ENCODE measurements at regions not wholly inside any gene's neighbourhood (a gene's known extent, or its start where the extent isn't known, plus 50 kb on each side); places are given as distances from the start of the nearest gene placed in this dataset.
A peak's percentile ranks its signal among the peaks of the same experiment; 100 is the strongest.

GRCh38 chr3:71961891-71962290 lies 176.9 kb upstream of the PROK2 start:
- H3K36me3 ChIP-seq = no peaks in the 10 kb centered on the region
- intact Hi-C loops (cut with DNase I) = no loop called here
- no peaks in the 10 kb centered on the region for H3K9me3 ChIP-seq
- H3K27ac ChIP-seq = no peak overlapping the region
- ATAC-seq (no peak), DNase-seq (no peak)
- no peaks in the 10 kb centered on the region for H3K4me1 ChIP-seq
- TF ChIP-seq CTCF (IDR thresholded peaks at IDR 0.05) = no peak
- H3K4me3 ChIP-seq = no peak overlapping the region
- H3K27me3 ChIP-seq (ENCODE audit: low read depth) = no peaks in the 10 kb centered on the region

- no peak overlapping the region for H3K4me3 ChIP-seq
- no peaks in the 10 kb centered on the region for H3K4me1 ChIP-seq
- DNase-seq (no peak), ATAC-seq (no peak)
- no peaks in the 10 kb centered on the region for H3K27me3 ChIP-seq (ENCODE audit: low read depth)
- intact Hi-C loops (cut with DNase I) = no loop called here
- no peaks in the 10 kb centered on the region for H3K9me3 ChIP-seq
- TF ChIP-seq CTCF (IDR thresholded peaks at IDR 0.05) = no peak
- H3K27ac ChIP-seq = no peak overlapping the region
- no peaks in the 10 kb centered on the region for H3K36me3 ChIP-seq
Measured at GRCh38 chr3:71961378-71961777, 176.4 kb upstream of the PROK2 start.

GRCh38 chr3:71958533-71958932 lies 173.6 kb upstream of the PROK2 start:
- no peak for TF ChIP-seq CTCF (IDR thresholded peaks at IDR 0.05)
- no peaks in the 10 kb centered on the region for H3K36me3 ChIP-seq
- H3K4me3 ChIP-seq = no peak overlapping the region
- no peak overlapping the region for H3K27ac ChIP-seq
- no peaks in the 10 kb centered on the region for H3K27me3 ChIP-seq (ENCODE audit: low read depth)
- ATAC-seq (no peak), DNase-seq (no peak)
- no peaks in the 10 kb centered on the region for H3K9me3 ChIP-seq
- H3K4me1 ChIP-seq = peaks cover 10% of the 10 kb centered on the region
- intact Hi-C loops (cut with DNase I) = no loop called here

GRCh38 chr3:71956716-71957115 lies 171.8 kb upstream of the PROK2 start:
- no peaks in the 10 kb centered on the region for H3K9me3 ChIP-seq
- intact Hi-C loops (cut with DNase I) = no loop called here
- peaks cover 10% of the 10 kb centered on the region for H3K4me1 ChIP-seq
- ATAC-seq (no peak), DNase-seq (no peak)
- H3K36me3 ChIP-seq = no peaks in the 10 kb centered on the region
- H3K27me3 ChIP-seq (ENCODE audit: low read depth) = no peaks in the 10 kb centered on the region
- no peak for TF ChIP-seq CTCF (IDR thresholded peaks at IDR 0.05)
- H3K4me3 ChIP-seq = no peak overlapping the region
- no peak overlapping the region for H3K27ac ChIP-seq

DNA sequence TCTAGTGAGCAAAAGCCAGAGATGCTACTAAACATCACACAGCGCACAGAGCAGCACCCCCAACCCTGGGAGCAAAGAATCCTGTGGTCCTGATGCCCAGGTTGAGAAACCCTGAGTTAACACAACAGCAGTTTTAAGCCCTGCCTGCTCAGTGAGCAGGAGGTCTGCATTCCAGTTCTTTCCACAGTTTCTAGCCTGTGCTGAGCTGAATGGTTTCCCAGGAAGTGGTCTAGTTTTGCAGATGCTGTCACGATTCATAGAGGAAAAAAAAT lies 171.1 kb upstream of the PROK2 start:
- no peak overlapping the region for H3K4me3 ChIP-seq
- no peak for DNase-seq
- H3K4me1 ChIP-seq = peaks cover 10% of the 10 kb centered on the region
- no peaks in the 10 kb centered on the region for H3K27me3 ChIP-seq (ENCODE audit: low read depth)
- no peak overlapping the region for H3K27ac ChIP-seq
- intact Hi-C loops (cut with DNase I) = no loop called here
- no peak for TF ChIP-seq CTCF (IDR thresholded peaks at IDR 0.05)
- H3K36me3 ChIP-seq = no peaks in the 10 kb centered on the region
- ATAC-seq = peak in 1 of 2 donors; percentile 12
- no peaks in the 10 kb centered on the region for H3K9me3 ChIP-seq
